ENCODE measurements at regions not wholly inside any gene's neighbourhood (a gene's known extent, or its start where the extent isn't known, plus 50 kb on each side); places are given as distances from the start of the nearest gene placed in this dataset.
A peak's percentile ranks its signal among the peaks of the same experiment; 100 is the strongest.

DNA sequence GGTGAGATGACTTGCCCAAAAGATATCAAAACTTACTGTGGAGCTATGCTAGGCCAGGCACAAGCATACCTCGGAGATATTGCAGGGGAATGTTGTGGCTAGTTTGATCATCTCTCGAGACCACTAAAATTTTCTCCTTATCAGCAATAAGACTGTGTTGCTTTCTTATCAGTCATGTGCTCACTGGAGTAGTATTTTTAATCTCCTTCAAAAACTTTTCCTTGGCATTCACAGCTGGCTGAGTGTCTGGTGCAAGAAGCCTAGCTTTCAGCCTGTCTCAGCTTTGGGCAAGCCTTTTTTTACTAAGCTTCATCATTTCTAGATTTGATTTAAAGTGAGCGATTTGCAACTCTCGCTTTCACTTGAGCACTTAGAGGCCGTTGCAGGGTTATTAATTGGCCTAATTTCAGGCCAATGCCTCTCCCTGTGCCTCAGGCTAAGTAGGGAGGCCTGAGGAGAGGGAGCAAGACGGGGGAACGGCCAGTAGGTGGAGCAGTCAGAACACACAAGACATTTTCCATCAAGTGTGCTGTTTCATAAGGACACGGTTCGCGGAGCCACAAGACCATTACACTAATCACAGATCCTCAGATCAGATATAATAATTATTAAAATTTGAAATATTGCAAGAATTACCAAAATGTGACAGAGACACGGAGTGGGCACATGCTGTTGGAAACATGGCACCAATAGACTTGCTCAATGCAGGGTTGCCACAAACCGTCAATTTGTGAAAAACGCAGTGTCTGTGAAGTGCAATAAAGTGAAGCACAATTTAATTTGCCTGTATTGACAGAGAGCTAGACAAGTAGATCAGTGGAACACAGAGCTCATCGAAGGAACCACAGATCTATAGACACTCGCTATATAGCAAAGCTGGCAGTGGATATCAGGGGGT lies 106.8 kb upstream of the SIRPG start:
- H2AFZ ChIP-seq (ENCODE audit: low read length), result no peak overlapping the region
- no peaks in the 10 kb centered on the region for H4K20me1 ChIP-seq (ENCODE audit: insufficient read depth, low read length)
- FAIRE-seq, result peak; percentile 88
- no peaks in the 10 kb centered on the region for H3K4me1 ChIP-seq (ENCODE audit: insufficient read depth, low read length)
- in situ Hi-C loops (cut with HindIII; ENCODE audit: extremely low pct_ligation_motif_present, low pct_unique_long_range_greater_than_20kb) (loop anchor here (10.0 kb wide), 1 partner anchor 410 kb away; no protein-coding TSS in a partner anchor), intact Hi-C loops (cut with micrococcal nuclease; ENCODE audit: unreplicated experiment) (loop anchor here (1.0 to 10.0 kb wide), 3 partner anchors 13 to 330 kb away; no protein-coding TSS in a partner anchor)
- POLR2A ChIA-PET, result interaction anchor here (1.1 kb wide), 1 partner anchor 12 kb away, joined by 4 read pairs; no protein-coding TSS in a partner anchor
- no peaks in the 10 kb centered on the region for H3K9me3 ChIP-seq (ENCODE audit: low read length)
- no peaks in the 10 kb centered on the region for H3K36me3 ChIP-seq (replicated peaks in 1 of 2; ENCODE audit: control insufficient read depth in 1 of 2, insufficient read depth in 2 of 2, low read length in 2 of 2)
- H3K27me3 ChIP-seq (ENCODE audit: control insufficient read depth in 1 of 2, insufficient read depth in 2 of 2, low read length in 2 of 2), result no peaks in the 10 kb centered on the region; a peak in 1 of 5 replicates
- H3K79me2 ChIP-seq (ENCODE audit: insufficient read depth, low read length), result no peaks in the 10 kb centered on the region
- no peak overlapping the region for H3K9ac ChIP-seq (ENCODE audit: insufficient read depth, low read depth, low read length)
- 30% methylated on average over 15 of the region's 15 CpGs for WGBS (ENCODE audit: low lambda C conversion rate)
- peak; percentile 99 for ATAC-seq
- CTCF ChIA-PET (ENCODE audit: low intra/inter-chr PET ratio, low total read pairs), result interaction anchor here (1.5 to 2.9 kb wide), 3 partner anchors 13 to 408 kb away, joined by 3 to 18 read pairs (median 10); no protein-coding TSS in a partner anchor
- DNase-seq (ENCODE audit: low spot score), result peak; percentile 73
- H3K4me3 ChIP-seq (replicated peaks in 1 of 3; ENCODE audit: insufficient read depth in 1 of 3, low read depth in 2 of 3, low read length in 3 of 3), result no peak overlapping the region
- H3K27ac ChIP-seq (ENCODE audit: extremely low read length, insufficient read depth, low read length), result no peak overlapping the region
- no peak overlapping the region for H3K4me2 ChIP-seq (ENCODE audit: low read depth, low read length)
- no TSS peak for BruUV-seq (replicated peaks)
- TF ChIP-seq SMAD3 (CRISPR knock-in tag; IDR thresholded peaks at IDR 0.05) (0 out of 2 replicates have a peak, but pooled peaks have one; percentile 39), ZNF124 (CRISPR knock-in tag; IDR thresholded peaks at IDR 0.05) (0 out of 2 replicates have a peak, but pooled peaks have one; percentile 49), PTBP1 (IDR thresholded peaks at IDR 0.05; ENCODE audit: low read depth, low read length, poor library complexity, severe bottlenecking) (no peak), ZFP1 (CRISPR knock-in tag; IDR thresholded peaks at IDR 0.05) (no peak), ZNF451 (CRISPR knock-in tag; IDR thresholded peaks at IDR 0.05) (no peak), STAG1 (CRISPR knock-in tag; IDR thresholded peaks at IDR 0.05) (peak; percentile 86), NFE2 (CRISPR knock-in tag; IDR thresholded peaks at IDR 0.05) (no peak), AGO2 (optimal IDR thresholded peaks at IDR 0.05; ENCODE audit: low read depth, low read length) (no peak), TGIF2 (CRISPR knock-in tag; IDR thresholded peaks at IDR 0.05) (0 out of 2 replicates have a peak, but pooled peaks have one; percentile 44), NPAS2 (CRISPR knock-in tag; IDR thresholded peaks at IDR 0.05; ENCODE audit: borderline replicate concordance) (no peak), ZNF574 (CRISPR knock-in tag; IDR thresholded peaks at IDR 0.05) (0 out of 2 replicates have a peak, but pooled peaks have one; percentile 43), ZNF605 (CRISPR knock-in tag; IDR thresholded peaks at IDR 0.05) (0 out of 2 replicates have a peak, but pooled peaks have one; percentile 23), CAMTA2 (CRISPR knock-in tag; IDR thresholded peaks at IDR 0.05; ENCODE audit: borderline replicate concordance) (no peak), MAFF (IDR thresholded peaks at IDR 0.05; ENCODE audit: low read depth, low read length) (peak; percentile 23; the same call in 1 of the 2 replicates), GATAD2A (CRISPR knock-in tag; IDR thresholded peaks at IDR 0.05) (0 out of 2 replicates have a peak, but pooled peaks have one; percentile 19), ZFP90 (CRISPR knock-in tag; IDR thresholded peaks at IDR 0.05; ENCODE audit: borderline replicate concordance) (no peak), XRCC5 (optimal IDR thresholded peaks at IDR 0.05; ENCODE audit: low read length) (peak; percentile 96), SMC3 (IDR thresholded peaks at IDR 0.05; ENCODE audit: low read length) (peak; percentile 79; the same call in 1 of the 2 replicates), HBP1 (CRISPR knock-in tag; IDR thresholded peaks at IDR 0.05; ENCODE audit: low read depth) (no peak), ZNF607 (CRISPR knock-in tag; IDR thresholded peaks at IDR 0.05; ENCODE audit: borderline replicate concordance) (no peak), MAFK (conservative IDR thresholded peaks at IDR 0.05 in 1 of 2, IDR thresholded peaks at IDR 0.05 in 1 of 2; ENCODE audit: low read length in 2 of 2) (peak; percentile 19 to 51; a peak in 2 of 4 replicates), ATF1 (CRISPR knock-in tag; IDR thresholded peaks at IDR 0.05) (no peak)

All from HepG2 (cell line).